ENCODE measurements at regions not wholly inside any gene's neighbourhood (a gene's known extent, or its start where the extent isn't known, plus 50 kb on each side); places are given as distances from the start of the nearest gene placed in this dataset.

GRCh38 chr4:138576684-138577083 lies 334.5 kb upstream of the SLC7A11 start:
- POLR2A ChIA-PET: no interaction called here
- Histone ChIP-seq H3K4me3 (ENCODE audit: low read length) (no peak overlapping the region), H3K9me3 (ENCODE audit: low read length) (no peaks in the 10 kb centered on the region), H3K4me1 (ENCODE audit: insufficient read depth, low read length) (no peaks in the 10 kb centered on the region), H3K27ac (ENCODE audit: low read depth, low read length) (no peak overlapping the region), H3K36me3 (ENCODE audit: insufficient read depth, low read length) (no peaks in the 10 kb centered on the region), H3K27me3 (ENCODE audit: insufficient read depth, low read length, poor library complexity, severe bottlenecking) (no peaks in the 10 kb centered on the region)
- Mint-ChIP-seq H3K36me3 (no peaks in the 10 kb centered on the region), H3K4me1 (no peaks in the 10 kb centered on the region), H3K27ac (no peak overlapping the region), H3K9me3 (peaks cover 17 to 45% (median 22%) of the 10 kb centered on the region in 5 donors), H3K4me3 (no peak overlapping the region), H3K27me3 (no peaks in the 10 kb centered on the region)
- no peak for DNase-seq
- CTCF ChIA-PET: no interaction called here

GRCh38 chr4:138573246-138573645 lies 331.1 kb upstream of the SLC7A11 start:
- ChIA-PET CTCF (no interaction called here), POLR2A (no interaction called here)
- Mint-ChIP-seq H3K4me1 (no peaks in the 10 kb centered on the region), H3K4me3 (no peak overlapping the region), H3K9me3 (peaks cover 11 to 30% (median 18%) of the 10 kb centered on the region in 5 donors), H3K27me3 (no peaks in the 10 kb centered on the region), H3K27ac (no peak overlapping the region), H3K36me3 (no peaks in the 10 kb centered on the region)
- no peak overlapping the region for H3K4me3 ChIP-seq (ENCODE audit: low read length)
- H3K36me3 ChIP-seq (ENCODE audit: insufficient read depth, low read length): no peaks in the 10 kb centered on the region
- H3K4me1 ChIP-seq (ENCODE audit: insufficient read depth, low read length): no peaks in the 10 kb centered on the region
- no peaks in the 10 kb centered on the region for H3K27me3 ChIP-seq (ENCODE audit: insufficient read depth, low read length, poor library complexity, severe bottlenecking)
- no peak for DNase-seq
- no peak overlapping the region for H3K27ac ChIP-seq (ENCODE audit: low read depth, low read length)
- no peaks in the 10 kb centered on the region for H3K9me3 ChIP-seq (ENCODE audit: low read length)

DNA sequence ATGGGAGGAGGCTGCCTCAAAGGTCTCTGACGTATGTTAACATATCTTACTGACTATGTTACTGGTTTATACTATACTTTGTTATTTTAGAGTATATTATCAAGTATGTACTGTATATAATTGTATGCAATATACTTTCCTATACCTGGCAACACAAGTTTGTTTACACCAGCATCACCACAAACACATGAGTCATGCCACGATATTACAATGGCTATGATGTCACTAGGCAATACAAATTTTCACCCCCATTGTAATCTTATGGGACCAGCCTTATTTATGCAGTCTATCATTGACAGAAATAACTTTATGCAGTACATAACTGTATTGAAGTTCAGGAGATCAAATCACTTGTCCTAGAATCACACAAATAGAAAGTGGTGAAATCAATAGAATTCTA lies 329.9 kb upstream of the SLC7A11 start:
- Histone ChIP-seq H3K36me3 (ENCODE audit: insufficient read depth, low read length) (no peaks in the 10 kb centered on the region), H3K4me3 (ENCODE audit: low read length) (no peak overlapping the region), H3K4me1 (ENCODE audit: insufficient read depth, low read length) (no peaks in the 10 kb centered on the region), H3K27me3 (ENCODE audit: insufficient read depth, low read length, poor library complexity, severe bottlenecking) (no peaks in the 10 kb centered on the region), H3K27ac (ENCODE audit: low read depth, low read length) (no peak overlapping the region), H3K9me3 (ENCODE audit: low read length) (no peaks in the 10 kb centered on the region)
- Mint-ChIP-seq H3K27me3 (no peaks in the 10 kb centered on the region), H3K27ac (no peak overlapping the region), H3K4me3 (no peak overlapping the region), H3K4me1 (no peaks in the 10 kb centered on the region), H3K36me3 (no peaks in the 10 kb centered on the region), H3K9me3 (peaks cover 6 to 22% (median 7%) of the 10 kb centered on the region in 5 donors)
- no peak for DNase-seq
- CTCF ChIA-PET: no interaction called here
- POLR2A ChIA-PET: no interaction called here

DNA sequence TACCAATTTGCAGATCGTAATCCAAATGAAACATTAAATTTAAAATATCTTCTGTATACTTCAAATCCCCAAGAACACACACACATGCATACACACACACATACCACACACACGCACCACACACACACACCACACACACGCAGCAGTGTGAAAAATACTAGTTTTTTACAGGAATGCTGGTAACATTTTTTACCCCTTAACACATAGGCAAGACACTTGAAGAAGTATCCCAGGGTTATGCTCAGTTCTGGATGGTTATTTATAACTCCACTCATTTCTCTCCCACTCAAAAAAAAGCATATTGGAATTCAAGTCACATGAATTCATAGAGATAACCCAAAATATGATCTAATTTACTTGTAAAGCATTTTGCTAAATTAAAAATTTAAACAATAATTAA lies 325.5 kb upstream of the SLC7A11 start:
- Histone ChIP-seq H3K9me3 (ENCODE audit: low read length) (no peaks in the 10 kb centered on the region), H3K27me3 (ENCODE audit: insufficient read depth, low read length, poor library complexity, severe bottlenecking) (no peaks in the 10 kb centered on the region), H3K4me1 (ENCODE audit: insufficient read depth, low read length) (no peaks in the 10 kb centered on the region), H3K27ac (ENCODE audit: low read depth, low read length) (no peak overlapping the region), H3K36me3 (ENCODE audit: insufficient read depth, low read length) (no peaks in the 10 kb centered on the region), H3K4me3 (ENCODE audit: low read length) (no peak overlapping the region)
- H3K4me1 Mint-ChIP-seq: no peaks in the 10 kb centered on the region
- H3K27me3 Mint-ChIP-seq: no peaks in the 10 kb centered on the region
- H3K9me3 Mint-ChIP-seq: peaks cover 0 to 4% (median 2%) of the 10 kb centered on the region in 5 donors
- no peak for DNase-seq
- POLR2A ChIA-PET: no interaction called here
- no peaks in the 10 kb centered on the region for H3K36me3 Mint-ChIP-seq
- H3K27ac Mint-ChIP-seq: no peak overlapping the region
- CTCF ChIA-PET: no interaction called here
- no peak overlapping the region for H3K4me3 Mint-ChIP-seq

DNA sequence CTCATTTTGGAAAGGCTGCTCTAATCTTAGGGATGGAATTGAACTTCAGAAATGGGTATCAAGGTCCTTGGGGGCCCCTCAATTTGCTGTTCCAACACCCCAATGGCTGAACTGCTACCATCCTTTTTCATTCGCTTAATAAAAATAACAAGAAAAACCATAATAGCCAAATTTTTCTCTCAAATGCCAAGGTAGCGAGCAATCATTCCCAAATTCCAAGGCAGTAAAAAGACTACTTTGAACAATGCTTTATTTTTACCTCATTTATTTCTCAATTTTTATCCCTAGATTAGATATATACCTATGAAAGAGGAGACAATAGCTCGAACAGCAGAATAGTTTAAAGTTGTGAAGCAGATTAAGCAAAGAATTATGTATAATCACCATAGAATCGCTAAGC lies 323.4 kb upstream of the SLC7A11 start:
- CTCF ChIA-PET: no interaction called here
- POLR2A ChIA-PET: no interaction called here
- Mint-ChIP-seq H3K27ac (no peak overlapping the region), H3K27me3 (no peaks in the 10 kb centered on the region), H3K9me3 (peaks cover 0 to 2% (median 0%) of the 10 kb centered on the region in 5 donors), H3K4me3 (no peak overlapping the region), H3K36me3 (no peaks in the 10 kb centered on the region), H3K4me1 (no peaks in the 10 kb centered on the region)
- no peaks in the 10 kb centered on the region for H3K36me3 ChIP-seq (ENCODE audit: insufficient read depth, low read length)
- H3K27me3 ChIP-seq (ENCODE audit: insufficient read depth, low read length, poor library complexity, severe bottlenecking): no peaks in the 10 kb centered on the region
- no peaks in the 10 kb centered on the region for H3K4me1 ChIP-seq (ENCODE audit: insufficient read depth, low read length)
- H3K4me3 ChIP-seq (ENCODE audit: low read length): no peak overlapping the region
- H3K9me3 ChIP-seq (ENCODE audit: low read length): no peaks in the 10 kb centered on the region
- DNase-seq: no peak
- H3K27ac ChIP-seq (ENCODE audit: low read depth, low read length): no peak overlapping the region

DNA sequence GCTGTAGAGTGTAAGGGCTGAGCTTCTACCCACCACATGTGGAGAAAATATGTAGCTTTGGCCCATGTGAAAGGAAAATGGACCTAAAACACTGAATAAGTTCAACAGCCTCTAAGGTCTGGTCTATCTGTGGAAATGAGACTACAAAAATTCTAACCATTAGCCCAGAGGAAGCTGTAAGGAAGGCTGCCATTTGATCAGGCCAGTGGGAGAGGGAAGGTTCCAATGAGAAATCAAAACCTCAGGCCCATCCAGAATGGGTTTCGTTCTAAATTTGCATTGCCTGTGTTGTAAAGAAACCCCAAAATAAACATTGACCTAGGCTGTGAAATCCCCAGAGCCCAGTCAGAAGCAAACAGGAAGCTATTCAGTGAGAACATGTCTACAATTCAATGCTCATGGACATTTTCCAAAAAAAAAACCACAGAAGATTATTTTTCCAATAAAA lies 320.4 kb upstream of the SLC7A11 start:
- H3K9me3 ChIP-seq (ENCODE audit: low read length): no peaks in the 10 kb centered on the region
- no peak overlapping the region for H3K4me3 ChIP-seq (ENCODE audit: low read length)
- no peak overlapping the region for H3K27ac ChIP-seq (ENCODE audit: low read depth, low read length)
- no peak overlapping the region for H3K4me3 Mint-ChIP-seq
- peaks cover 0 to 2% (median 0%) of the 10 kb centered on the region in 5 donors for H3K9me3 Mint-ChIP-seq
- no peaks in the 10 kb centered on the region for H3K36me3 ChIP-seq (ENCODE audit: insufficient read depth, low read length)
- no peak for DNase-seq
- no peaks in the 10 kb centered on the region for H3K27me3 ChIP-seq (ENCODE audit: insufficient read depth, low read length, poor library complexity, severe bottlenecking)
- H3K27me3 Mint-ChIP-seq: no peaks in the 10 kb centered on the region
- no peaks in the 10 kb centered on the region for H3K4me1 Mint-ChIP-seq
- ChIA-PET CTCF (no interaction called here), POLR2A (no interaction called here)
- H3K4me1 ChIP-seq (ENCODE audit: insufficient read depth, low read length): no peaks in the 10 kb centered on the region
- no peaks in the 10 kb centered on the region for H3K36me3 Mint-ChIP-seq
- H3K27ac Mint-ChIP-seq: no peak overlapping the region

DNA sequence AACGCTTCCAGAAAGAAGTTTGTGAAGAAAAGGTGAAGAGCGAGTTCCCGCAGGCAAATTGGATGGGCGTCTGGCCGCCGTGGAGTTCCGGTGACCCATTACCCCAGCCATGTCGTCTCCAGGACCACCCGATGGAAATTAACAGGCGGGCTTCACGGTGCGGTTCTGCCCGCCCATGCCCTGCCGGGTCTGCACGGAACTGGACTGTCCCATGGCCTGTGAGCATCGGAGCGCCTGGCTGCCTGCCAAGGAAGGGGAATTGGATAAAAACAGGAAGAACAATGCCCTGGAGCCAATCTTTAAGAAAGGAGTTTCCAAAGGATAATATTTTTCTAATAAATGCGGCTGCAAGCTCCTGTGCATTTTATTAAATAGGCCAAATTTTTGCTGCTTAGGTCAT lies 319.8 kb upstream of the SLC7A11 start:
- ChIA-PET CTCF (no interaction called here), POLR2A (no interaction called here)
- Histone ChIP-seq H3K36me3 (ENCODE audit: insufficient read depth, low read length) (no peaks in the 10 kb centered on the region), H3K27me3 (ENCODE audit: insufficient read depth, low read length, poor library complexity, severe bottlenecking) (no peaks in the 10 kb centered on the region), H3K4me3 (ENCODE audit: low read length) (no peak overlapping the region), H3K9me3 (ENCODE audit: low read length) (no peaks in the 10 kb centered on the region), H3K4me1 (ENCODE audit: insufficient read depth, low read length) (no peaks in the 10 kb centered on the region), H3K27ac (ENCODE audit: low read depth, low read length) (no peak overlapping the region)
- Mint-ChIP-seq H3K27me3 (no peaks in the 10 kb centered on the region), H3K4me1 (no peaks in the 10 kb centered on the region), H3K4me3 (no peak overlapping the region), H3K36me3 (no peaks in the 10 kb centered on the region), H3K27ac (peak overlapping the region in 1 of 8 donors; percentile 54), H3K9me3 (peaks cover 0 to 2% (median 0%) of the 10 kb centered on the region in 5 donors)
- DNase-seq: no peak

- POLR2A ChIA-PET: no interaction called here
- no peaks in the 10 kb centered on the region for H3K27me3 ChIP-seq (ENCODE audit: insufficient read depth, low read length, poor library complexity, severe bottlenecking)
- Mint-ChIP-seq H3K9me3 (peaks cover 0 to 2% (median 0%) of the 10 kb centered on the region in 5 donors), H3K27me3 (no peaks in the 10 kb centered on the region), H3K36me3 (no peaks in the 10 kb centered on the region), H3K4me1 (no peaks in the 10 kb centered on the region), H3K4me3 (no peak overlapping the region), H3K27ac (no peak overlapping the region)
- H3K27ac ChIP-seq (ENCODE audit: low read depth, low read length): no peak overlapping the region
- CTCF ChIA-PET: no interaction called here
- DNase-seq: no peak
- no peaks in the 10 kb centered on the region for H3K9me3 ChIP-seq (ENCODE audit: low read length)
- H3K4me1 ChIP-seq (ENCODE audit: insufficient read depth, low read length): no peaks in the 10 kb centered on the region
- H3K36me3 ChIP-seq (ENCODE audit: insufficient read depth, low read length): no peaks in the 10 kb centered on the region
- H3K4me3 ChIP-seq (ENCODE audit: low read length): no peak overlapping the region
Measured at GRCh38 chr4:138561276-138561880, 319.2 kb upstream of the SLC7A11 start.

DNA sequence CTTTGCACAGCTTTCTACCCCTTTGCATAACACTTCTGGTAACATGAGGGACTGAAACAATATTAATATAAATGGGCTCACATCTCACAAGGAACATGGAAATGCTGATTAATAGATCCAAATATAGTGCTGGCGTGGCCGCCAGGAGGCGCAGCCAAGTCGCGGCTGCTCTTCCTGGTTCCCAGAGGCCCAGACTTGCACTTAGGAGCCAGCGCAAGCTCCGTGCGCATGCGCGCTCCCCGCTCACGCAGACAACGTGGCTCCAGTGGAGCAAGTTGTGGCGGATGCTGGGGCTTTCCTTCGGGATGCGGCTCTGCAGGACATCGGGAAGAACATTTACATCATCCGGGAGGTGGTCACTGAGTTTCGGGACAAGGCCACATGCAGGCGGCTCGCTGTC lies 318.3 kb upstream of the SLC7A11 start:
- no peaks in the 10 kb centered on the region for H3K36me3 ChIP-seq (ENCODE audit: insufficient read depth, low read length)
- no peak overlapping the region for H3K27ac ChIP-seq (ENCODE audit: low read depth, low read length)
- Mint-ChIP-seq H3K4me3 (no peak overlapping the region), H3K9me3 (peaks cover 0 to 2% (median 0%) of the 10 kb centered on the region in 5 donors), H3K4me1 (no peaks in the 10 kb centered on the region), H3K36me3 (no peaks in the 10 kb centered on the region), H3K27me3 (no peaks in the 10 kb centered on the region), H3K27ac (no peak overlapping the region)
- H3K27me3 ChIP-seq (ENCODE audit: insufficient read depth, low read length, poor library complexity, severe bottlenecking): no peaks in the 10 kb centered on the region
- H3K4me3 ChIP-seq (ENCODE audit: low read length): no peak overlapping the region
- POLR2A ChIA-PET: no interaction called here
- no peaks in the 10 kb centered on the region for H3K4me1 ChIP-seq (ENCODE audit: insufficient read depth, low read length)
- DNase-seq: no peak
- CTCF ChIA-PET: no interaction called here
- H3K9me3 ChIP-seq (ENCODE audit: low read length): no peaks in the 10 kb centered on the region

Data from CD8-positive, alpha-beta memory T cell (primary cell).